Stimulated activated CD8-positive, alpha-beta memory T cell treated with anti-CD3 and anti-CD28 coated beads, Interleukin-15, amount 100 ng/mL, for 1 hour (primary cell): ENCODE measurements at regions not wholly inside any gene's neighbourhood (a gene's known extent, or its start where the extent isn't known, plus 50 kb on each side); places are given as distances from the start of the nearest gene placed in this dataset.

Experiments
- DNase-seq: peaks from one replicate; pipeline ENCODE4 v3.0.0-alpha.2; 2020; ENCODE audit warnings: low read depth

DNA sequence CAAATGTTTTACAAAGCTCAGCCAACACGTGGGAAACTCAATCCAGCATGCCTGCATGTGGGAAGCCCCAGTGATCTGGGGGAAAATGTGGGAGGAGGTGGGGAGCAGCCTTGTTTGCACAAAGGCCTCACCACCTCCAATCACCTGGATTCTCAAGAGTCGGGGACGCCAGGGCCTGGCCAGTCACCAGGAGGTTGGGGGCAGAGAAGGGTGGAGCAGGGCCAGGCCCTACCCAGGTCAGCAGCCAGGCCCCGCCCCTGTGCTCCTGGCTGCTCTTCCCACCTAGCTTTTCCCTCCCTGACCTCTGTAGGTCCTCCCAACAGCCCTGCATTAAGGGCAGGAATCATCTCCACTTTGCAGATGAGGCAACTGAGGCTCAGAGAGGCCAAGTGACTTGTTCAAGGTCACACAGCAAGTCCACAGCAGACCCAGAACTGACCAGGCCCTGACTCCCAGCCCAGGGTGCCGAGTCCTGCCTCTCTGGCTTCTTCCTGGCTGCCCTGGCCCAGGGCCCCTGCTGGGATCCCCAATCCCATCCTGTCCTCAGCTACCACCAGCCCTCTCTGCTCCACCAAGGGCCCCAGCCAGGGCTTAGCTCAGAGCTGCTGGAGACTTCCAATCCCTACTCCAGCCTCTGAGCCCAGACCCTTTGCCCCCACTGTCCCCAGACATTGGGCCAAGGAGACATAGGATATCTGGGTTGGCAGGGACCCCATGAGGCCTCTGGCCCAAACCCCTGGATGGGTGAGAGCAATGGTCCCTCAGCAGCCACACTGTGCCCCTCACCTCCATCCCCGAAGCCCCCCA lies 508.6 kb downstream of the PTPRU start:
- DNase-seq, result no peak

DNA sequence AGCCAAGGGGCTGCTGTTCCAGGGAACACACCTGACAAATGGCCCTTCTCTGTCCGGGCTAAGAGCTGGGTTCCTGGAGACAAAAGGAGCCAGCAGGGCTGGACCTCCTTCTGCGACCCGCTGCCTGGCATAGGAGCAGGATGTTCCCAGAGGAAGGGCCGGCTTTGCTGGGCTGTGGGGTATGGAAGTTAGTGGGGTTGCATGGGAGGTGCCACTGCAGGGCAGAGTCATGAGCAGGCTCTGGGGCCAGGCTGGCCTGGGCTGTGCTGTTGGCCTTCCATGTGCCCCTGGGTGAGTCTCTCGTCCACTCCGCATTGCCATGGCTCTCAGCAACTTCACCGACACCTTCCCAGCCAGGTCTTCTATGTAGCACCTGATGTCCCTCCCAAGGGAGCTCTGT lies 507.6 kb downstream of the PTPRU start:
- no peak for DNase-seq

DNA sequence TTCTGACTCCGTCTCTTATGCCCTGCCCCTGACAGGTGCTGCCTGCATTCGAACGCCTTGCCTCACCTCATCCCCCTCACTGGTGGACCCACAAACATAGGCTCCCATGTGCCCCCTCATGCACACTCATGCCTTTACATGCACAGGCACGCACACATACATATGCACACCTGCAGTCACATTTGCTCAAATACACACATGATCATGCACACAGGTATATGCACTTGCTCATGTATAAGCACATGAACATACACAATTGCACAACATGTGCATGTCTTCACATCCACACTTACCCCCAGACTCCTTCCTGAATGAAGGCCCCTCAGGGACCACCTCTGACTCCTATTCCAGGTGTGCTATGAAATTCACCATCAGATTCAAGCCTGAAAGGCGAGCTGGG lies 506.9 kb downstream of the PTPRU start:
- no peak for DNase-seq

DNA sequence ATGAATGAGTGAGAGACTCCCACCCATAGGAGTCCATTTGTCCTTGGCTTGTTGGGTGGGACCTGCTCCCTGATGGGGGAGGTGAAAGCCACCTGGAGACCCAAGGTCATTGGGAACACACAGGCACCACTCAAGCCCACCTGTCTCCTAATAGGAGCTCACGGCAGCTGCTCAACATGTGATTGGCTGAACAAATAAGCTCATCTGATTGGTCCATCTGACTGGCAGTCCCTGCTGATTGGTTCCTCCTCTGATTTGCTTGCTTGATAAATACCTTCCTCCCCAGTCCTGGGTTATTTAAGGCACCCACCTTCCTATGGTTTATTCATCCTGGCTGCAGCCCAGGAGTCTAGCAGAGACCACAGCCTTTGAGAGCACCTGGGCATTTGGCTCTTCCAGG lies 502.9 kb downstream of the PTPRU start:
- no peak for DNase-seq

DNA sequence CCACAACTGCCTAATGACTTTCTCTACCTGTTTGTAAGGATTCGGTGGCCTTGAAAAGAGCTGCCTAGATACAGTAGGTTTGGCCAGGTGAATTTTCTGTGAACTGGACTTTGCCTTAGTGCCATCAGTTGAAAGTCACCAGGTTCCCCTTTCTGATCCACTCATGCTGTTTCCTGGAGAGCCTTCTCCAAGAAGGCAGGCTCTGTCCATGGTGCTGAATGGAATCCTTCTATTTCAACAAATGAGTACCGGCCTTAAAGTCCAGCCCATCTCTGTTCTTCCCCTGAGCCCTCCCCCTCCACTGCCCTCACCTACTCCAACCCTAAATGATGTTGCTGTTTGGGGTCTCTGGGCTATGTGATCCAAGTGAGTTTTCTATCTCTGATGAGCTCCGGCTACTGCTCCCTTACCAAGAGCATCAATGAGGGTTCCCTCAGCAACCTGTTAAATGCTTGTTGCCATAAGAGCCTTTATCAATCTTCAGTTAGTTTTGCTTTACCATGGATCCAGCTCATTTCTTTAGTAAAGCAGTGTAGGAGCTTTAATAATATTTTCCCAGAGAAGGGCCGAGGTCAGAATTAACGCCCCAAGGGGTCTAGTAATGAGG lies 500.4 kb downstream of the PTPRU start:
- no peak for DNase-seq

DNA sequence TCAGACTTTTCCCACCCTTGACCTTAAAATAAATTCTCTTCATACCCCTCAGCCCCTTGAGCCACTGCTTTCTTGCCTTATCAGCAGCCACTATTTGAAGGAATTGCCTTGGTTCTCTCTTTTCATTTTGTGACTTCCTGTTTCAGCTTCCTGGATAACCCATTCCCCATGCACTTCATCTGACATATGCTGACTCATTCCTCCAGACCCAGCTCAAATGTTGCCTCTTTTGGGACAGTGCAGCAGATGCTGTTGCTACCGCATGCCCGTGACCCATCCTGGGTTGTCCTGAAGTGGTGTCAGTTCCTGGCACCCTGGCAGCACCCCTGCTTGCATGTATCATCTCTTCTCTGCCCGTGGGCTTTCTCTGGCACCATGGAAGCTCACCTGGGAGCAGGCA lies 496.1 kb downstream of the PTPRU start:
- no peak for DNase-seq

DNA sequence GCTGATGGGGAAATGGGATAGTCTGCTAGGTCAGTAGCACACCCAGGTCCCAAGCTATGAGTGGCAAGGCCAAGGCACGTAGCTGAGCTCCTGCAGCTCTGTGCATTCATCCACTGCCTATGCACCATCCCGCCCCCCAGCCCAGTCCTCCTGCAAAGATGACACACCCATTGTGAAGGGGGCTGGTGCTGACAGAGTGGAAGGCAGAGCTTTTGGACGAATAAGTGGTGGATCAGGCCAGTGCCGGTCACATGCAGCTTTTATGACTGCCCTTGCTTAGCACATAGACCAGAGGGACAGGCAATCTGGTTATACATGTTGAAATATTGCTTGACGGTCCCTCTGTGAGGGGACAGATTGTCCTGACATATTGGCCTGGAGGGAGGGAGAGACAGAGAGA lies 494.3 kb downstream of the PTPRU start:
- DNase-seq, result no peak

DNA sequence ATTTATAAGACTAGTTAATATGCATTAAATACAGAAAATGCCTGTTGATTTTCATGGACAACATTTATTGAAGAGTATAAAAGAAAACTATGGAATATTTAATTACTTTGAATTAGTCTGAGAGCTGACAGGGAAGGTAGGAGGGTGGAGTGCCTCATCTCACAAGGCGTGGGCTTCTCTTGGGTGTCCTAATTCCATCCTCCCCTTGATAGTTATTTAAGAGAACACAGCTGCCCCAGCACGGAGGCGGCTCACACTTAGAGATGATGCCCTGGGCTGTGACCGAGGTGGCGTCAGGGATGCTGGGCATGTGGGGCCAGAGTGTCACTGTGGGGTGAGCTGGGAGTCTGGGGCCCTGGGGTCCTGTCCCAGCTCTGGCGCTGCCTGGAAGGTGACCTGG lies 493.0 kb downstream of the PTPRU start:
- DNase-seq, result no peak

DNA sequence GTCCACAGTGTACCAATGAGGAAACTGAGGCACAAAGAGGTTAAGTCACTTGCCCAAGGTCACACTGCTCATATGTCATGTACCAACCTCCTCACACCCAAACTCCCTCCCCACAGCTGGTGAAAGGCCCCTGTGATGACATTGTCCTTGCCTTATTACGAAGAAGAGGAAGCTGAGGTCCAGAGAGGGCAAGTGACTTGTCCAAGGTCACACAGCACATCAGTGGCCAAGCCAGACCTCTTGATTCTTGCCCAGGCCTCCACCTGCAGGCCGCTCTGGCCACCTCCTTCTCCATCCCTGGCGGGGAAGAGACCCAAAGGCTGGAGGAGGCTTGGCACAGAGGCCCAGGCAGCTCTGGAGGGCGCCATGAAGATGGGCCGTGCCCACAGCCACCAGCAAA lies 492.4 kb downstream of the PTPRU start:
- DNase-seq, result no peak

DNA sequence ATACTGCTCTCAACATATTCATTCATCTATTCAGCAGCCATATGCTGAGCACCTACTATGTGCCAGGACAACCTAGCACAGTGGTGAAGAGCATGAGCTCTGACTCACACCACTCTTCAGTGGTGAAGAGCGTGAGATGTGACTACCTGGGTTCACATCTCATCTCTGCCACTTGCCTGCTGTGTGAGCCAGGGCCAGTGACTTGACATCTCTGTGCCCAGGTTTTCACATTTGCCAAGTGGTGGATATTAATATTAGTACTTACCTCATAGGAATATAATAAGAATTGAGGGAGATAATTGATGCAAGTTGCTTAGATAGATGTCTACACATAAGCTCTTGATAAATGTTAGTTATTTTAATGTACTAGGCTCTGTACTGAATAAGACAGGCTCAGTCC lies 488.9 kb downstream of the PTPRU start:
- DNase-seq, result no peak

DNA sequence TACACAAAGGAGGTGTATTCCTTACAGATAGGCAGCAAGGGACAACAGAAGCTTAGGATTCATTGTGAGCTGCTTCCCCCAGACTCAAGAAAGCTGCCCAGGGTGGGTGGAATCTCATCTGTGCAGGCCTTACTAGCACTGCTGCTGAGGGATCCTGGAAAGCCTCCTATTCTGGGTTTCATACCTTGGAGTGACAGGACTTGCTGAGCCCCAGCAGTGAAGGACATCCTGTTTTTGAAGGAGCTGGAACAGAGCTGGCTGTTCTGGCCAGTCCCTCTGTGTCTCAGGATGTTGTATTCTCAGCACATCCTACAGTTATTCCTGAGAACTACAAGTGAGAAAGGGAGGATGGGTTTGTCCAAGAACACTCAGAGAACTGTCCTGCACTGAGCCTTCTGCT lies 486.3 kb downstream of the PTPRU start:
- DNase-seq, result no peak

DNA sequence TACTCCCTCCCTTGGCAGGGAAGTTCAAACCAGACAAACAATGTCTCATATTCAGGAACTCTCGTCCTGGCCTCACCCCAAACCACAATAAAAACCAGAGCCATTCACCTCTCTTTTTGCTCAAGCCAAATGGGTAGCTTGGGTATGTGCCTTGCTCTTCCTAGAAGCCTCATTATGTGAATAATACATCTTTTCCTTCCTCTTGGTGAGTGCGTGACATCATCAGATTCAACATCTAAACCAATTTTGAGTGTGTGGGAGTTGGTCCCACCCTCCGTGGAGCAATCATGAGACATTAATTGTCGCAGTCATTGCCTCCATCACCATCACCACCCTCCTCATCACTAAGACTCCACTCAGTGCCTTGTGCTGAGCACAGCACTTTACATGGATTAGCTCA lies 482.9 kb downstream of the PTPRU start:
- DNase-seq, result no peak

DNA sequence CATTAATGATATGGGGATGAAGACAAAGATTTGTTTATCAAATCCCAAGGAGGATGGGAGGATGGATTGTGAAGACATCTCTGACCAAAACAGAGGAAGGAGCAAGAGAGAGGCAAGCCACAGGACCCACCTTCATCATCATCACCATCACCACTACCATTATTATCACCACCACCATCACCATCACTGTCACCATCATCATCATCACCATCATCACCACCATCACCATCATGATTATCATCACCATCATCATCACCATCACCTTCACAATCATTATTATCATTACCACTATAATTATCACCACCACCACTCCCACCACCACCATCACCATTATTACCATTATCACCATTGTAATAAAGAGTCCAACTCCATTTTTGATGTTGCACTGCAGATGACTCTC lies 482.5 kb downstream of the PTPRU start:
- no peak for DNase-seq

DNA sequence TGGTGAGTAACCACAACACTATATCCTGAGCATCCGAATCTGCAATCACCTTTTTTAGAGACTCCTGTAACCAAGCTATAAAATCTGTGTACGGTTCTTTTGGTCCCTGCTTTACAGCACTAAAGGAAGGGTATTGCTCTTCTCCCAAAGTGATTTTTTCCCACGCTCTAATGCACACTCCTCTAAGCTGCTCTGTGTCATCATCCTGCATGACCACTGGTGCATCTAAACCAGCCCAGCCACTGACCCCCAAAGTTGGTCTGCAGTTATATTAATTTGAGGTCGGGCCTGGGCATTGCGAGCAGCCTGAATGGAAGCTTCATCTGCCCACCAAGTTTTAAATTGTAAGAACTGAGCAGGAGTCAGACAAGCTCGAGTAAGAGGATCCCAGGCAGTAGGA lies 480.0 kb downstream of the PTPRU start:
- no peak for DNase-seq

DNA sequence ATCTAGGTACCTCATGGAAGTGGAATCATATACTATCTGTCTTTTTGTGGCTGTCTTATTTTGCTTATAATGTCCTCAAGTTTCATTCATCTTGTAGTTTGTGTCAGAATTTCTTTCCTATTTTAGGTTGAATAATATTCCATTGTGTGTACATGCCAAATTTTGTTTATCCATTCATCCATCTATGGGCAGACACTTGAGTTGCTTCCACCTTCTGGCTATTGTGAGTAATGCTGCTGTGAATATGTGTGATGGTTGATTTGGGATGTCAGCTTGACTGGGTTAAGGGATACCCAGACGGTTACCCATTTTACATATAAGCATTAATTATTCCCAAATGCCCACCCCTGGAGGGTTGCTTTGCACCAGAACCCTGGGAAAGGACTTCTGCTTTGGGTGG lies 477.5 kb downstream of the PTPRU start:
- no peak for DNase-seq

DNA sequence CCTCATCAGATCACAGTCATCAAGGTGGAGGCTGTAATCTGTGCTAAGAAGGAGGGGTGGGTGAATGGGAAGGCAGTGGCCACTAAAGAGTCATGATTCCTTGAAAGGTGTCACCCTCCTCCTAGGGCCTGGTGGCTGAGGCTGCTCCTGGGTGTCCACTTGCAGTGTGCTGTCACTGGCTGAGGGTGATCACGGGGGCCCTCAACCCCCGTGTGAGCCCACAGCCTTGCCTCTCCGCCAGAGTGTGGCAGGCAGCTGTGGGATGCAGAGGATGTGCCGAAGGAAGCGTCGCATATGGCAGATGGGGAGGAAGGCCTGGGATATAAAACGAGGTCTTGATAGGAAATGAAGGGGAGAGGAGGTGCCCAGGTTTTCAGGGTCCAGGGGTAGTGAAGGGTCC lies 476.5 kb downstream of the PTPRU start:
- DNase-seq, result no peak

DNA sequence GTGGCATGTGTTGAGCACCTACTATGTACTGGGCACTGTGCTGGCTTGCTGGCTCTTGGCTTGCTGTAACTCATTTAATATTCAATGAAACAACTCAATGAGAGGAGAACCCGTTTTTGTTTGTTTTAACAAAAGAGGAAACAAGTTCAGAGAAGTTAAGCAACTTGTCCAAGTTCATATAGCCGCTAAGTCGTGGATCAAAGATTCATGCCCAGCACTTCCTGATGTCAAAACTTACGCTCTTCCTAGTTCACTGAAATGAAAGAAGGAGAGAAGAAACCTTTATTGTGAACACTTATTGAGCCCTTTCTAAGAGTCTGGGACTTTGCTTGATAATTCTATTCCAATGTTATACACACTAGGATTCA lies 475.9 kb downstream of the PTPRU start:
- DNase-seq, result no peak

DNA sequence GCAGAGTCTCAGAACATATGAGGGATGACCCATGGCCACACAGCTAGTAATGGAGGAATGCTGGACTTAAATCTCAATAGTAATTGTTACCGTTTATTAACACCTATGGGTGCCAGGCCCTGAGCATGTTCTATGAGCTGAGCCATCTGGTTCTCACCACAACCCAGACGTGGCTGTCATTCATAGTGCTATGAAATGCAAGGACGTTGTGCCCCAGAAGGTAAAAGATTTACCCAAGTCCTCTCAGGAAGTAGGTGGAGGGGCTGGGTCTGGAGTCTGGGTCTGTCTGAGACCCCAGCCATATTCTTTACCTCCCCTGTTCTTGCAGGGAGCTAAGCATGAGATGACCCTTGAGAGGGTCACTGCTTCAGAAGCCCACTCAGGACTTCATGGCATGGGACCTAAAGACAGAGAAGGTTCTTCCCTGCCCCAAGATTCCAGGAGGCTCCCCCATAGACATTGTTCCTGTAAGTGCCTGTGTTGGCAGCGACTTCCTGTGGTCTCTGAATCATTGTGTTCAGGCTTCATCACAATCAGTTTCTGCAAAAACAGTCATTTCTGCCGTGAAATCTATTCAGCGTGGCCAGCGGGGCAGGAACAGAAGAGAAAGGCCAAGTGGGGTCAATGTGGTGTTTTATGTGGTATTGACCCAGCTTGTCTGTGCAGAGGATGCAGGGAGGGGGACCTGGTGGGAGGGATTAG lies 475.4 kb downstream of the PTPRU start:
- DNase-seq, result no peak

DNA sequence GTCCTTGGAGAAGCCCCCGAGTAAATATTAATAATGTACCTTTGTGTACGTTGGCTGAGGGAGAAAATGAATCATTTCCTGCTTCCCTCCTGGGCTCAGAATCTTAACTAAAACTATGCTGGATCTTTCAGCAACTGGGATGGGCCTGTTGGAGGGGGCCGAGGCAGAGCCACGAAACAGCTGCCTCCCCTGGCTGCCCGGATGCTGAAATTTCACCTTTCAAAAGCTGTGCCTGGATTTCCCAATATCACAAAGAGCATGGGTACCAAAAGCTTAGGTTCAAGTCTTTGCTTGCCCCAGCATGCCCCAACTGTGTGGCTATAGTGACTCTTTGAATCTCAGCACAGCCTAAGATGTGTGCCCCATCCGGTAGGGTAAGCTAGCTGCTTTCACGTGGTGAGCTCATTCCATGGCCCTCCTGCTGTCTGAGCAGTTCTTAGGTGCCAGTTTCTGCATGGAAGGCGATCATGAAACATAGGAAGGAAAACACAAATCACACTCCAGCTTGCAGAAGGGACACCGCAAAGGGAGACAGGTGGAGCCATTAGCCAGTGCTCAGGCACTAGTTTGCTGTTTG lies 473.5 kb downstream of the PTPRU start:
- no peak for DNase-seq

DNA sequence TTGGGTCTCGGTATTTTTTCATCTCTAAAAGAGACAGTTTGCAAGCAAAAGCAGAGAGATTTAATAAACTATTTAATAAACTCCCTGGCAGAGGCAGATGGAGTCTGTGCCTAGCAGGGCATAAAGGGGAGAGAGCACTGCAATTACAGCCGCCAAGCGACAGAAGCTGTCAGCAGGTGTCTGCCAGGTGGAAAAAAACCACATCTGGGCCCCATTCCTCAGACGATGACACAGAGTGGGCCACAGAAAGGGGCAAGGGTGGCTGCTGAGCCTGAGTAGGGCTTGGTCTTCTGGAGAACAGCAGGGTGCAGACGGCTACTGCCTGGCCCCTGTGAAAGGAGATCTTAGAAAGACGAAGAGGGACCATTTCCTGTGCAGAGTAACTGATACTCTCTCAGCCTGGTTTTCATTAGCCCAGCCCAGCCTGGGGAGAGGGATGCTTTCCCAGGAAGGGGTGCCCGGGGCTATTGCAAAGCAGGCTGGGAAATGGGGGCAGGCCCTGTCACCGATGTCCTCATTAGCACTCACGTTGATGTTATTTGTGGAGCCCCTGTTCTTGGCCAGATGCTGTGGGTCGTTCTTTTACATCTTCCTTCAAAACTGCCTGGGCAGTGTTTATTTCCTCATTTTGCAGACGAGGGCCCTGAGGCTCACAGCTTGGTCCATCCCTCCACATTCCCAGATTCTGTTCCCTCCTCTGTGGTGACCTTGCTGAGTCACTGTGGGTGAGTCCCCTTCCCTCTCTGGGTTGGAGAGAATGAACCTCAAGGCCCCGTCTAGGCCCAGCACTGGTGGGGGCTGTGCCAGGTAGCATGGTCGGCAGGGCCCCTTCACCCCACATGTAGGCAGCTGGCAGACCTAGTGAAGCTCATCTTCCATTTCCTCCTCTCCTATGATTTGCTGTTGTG lies 472.7 kb downstream of the PTPRU start:
- no peak for DNase-seq

DNA sequence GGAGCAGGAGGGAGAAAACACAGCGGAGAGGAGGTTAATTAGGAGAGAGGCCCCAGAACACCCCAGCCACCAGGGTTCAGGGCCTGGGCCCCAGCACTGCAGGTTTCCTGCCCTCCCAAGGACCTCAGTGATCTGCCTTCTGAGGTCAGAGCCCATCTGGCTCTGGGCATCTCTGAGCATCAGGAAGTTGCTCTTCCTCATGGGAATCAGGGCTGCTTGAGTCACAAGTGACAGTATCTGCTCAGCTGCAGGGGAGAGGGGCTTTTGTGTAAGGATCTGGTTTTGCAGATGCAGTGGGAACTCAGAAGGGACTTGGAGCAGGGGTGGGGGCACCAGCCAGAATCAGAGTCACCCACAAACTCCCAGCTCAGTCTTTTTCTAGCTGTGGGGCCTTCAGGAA lies 472.1 kb downstream of the PTPRU start:
- DNase-seq, result no peak

DNA sequence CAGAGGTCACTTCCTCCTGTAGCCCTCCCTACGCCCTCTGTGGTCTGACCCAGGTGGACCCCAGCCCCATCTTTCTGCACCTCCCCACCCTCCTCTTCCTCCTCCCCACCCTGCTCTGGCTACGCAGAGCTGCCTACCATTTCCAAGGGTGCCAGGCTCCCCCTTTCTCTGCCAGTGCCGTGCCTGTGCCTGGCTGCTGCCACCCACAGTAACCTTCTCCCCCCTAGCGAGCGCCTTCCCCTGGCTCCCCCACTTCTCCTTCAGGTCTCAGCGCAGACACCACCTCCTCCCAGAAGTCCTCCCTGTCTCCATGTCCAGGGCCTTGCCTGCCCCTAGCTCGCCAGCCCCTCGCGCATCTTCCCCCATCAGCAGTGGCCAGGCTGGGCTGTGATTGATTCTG lies 471.5 kb downstream of the PTPRU start:
- no peak for DNase-seq
